ENCODE measurements at regions not wholly inside any gene's neighbourhood (a gene's known extent, or its start where the extent isn't known, plus 50 kb on each side); places are given as distances from the start of the nearest gene placed in this dataset.
"Not testable (repeated sequence)": the region's sequence is repeated elsewhere in the genome, so short reads cannot be mapped to it uniquely, and the experiment has no call there.

DNA sequence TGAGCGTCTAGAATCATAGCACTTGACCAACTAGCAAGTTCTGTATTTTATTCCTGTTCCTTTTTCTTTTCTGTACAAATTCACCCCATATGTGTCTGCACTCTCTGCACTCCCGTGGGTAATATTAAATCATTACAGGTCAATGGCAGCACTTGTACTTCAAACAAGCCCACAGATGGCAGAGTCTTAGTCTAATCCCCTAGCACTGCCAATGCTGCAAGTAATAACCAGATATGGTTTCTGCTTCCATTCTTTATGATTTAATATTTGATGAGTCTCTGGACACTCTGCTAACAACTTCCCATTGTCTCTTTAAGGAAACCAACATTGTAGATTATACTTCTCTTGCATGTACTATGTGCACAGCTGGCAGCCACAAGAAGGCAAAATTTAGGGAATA is 343.8 kb upstream of the CHD1 start:
- peak; percentile 96 for DNase-seq

DNA sequence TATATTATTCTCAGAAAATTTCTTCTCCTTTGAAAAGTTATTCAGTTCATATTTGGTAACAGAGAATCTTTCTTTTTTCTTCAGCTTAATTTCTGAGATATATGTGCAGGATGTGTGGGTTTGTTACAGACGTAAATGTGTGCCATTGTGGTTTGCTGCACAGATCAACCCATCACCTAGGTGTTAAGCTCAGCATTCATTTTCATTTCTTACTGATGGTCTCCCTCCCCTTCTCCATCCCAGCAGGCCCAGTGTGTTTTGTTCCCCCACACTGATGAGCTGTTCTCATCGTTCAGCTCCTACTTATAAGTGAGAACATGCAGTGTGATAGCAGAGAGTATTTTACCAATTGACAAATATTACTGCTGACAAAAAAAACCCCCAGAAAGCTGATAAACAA is 330.0 kb upstream of the CHD1 start:
- DNase-seq: no peak

DNA sequence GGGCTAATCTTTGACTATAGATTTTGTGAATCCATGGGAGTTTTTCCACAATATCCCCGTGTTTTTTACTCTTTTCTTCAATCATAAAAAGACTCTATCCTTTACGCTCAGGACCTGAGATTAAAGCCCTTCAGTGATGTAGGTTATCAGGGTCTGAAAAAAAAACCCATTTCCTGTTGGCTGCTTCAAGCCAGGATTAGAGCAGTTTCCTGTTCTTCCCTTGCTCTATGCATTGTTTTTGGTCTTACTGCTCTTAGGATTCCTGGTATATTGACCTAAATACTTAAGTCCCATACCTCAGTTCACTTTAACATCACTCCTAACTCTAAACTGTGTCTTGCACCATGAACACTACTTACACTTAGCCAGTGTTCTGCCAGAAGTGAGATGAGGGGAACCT is 319.3 kb upstream of the CHD1 start:
- peak; percentile 13 for DNase-seq

DNA sequence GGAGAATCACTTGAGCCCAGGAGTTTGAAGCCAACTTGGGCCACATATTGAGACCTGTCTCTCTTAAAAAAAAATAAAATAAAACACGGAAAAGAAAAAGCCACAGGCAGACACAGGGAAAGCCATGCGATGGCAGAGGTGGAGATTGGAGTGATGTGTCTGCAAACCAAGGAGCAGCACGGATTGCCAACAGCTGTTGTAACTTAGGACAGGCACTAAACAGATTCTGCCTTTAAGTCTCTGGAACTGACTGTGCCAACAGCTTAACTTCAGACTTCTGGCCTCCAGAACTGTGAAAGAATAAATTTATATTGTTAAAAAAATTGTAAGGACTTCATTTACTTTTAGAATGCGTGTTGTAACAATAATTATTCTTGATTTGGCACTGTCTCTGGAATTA is 318.5 kb upstream of the CHD1 start:
- no peak for DNase-seq

DNA sequence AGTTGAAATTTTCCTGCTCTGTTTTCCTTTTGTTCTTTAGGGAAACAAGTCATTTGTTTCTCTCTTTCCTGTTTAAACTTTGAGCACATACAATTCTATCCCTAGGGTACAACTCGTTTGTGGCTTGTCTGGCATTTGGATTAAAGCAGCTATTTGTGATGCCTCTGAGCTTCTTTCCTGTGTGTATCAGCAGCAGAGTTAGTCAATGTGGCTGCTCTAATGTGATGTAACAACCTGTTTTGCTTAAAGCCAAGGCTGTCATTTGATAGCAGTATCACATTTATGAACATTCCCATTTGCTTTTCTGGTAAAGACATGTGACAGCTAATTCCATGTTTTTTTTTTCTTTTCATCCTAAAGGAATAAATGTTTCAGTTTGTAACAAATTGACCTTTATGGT is 314.3 kb upstream of the CHD1 start:
- no peak for DNase-seq

DNA sequence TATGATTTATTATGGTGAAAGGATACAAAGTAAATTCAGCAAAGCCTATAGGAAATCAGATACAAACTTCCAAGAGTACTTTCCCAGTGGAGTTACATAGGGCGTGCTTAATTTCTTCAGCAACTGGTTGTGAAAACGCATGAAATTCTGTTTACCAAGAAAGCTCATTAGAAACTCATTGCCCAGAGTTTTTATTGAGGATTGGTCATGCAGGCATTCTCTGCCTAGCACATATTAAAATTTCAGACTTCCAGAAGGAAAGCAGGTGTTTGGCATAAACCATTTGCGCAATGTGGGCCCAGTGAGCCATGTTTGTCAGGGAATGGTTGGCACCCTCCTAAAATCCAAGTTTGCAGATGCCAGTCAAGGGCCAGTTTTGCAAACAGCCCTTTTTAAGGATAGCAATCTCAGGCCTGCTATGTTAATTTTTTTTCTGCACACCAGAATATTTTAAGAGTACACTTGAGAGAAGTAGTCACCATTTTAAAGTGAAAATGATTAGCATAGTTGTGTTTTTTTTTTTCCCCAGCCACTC is 311.1 kb upstream of the CHD1 start:
- no peak for DNase-seq

DNA sequence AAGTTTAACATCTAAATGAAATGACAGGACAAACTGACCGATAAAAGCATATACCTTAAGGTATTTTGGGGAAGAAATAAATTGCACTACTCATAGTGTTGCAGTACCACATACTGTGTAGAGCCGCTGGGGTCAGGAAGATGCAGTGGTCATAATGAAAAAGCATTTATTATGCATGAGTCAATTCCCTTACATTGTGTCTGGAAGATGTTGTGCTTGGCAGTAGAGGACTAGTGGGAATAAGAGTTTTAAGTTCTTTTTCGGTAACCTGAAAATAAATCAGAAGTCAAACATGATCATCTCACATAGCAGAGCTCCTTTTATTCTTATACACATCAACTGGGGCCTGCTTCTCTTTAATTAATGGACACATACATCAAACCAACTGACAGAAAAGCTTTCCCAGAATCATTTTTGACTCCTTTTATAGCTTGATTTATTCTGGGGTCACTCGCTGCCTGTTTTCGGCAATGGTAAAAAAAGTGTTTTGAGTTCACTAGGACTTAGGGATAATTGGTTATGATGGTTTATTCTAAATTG is 262.5 kb upstream of the CHD1 start:
- no peak for DNase-seq

DNA sequence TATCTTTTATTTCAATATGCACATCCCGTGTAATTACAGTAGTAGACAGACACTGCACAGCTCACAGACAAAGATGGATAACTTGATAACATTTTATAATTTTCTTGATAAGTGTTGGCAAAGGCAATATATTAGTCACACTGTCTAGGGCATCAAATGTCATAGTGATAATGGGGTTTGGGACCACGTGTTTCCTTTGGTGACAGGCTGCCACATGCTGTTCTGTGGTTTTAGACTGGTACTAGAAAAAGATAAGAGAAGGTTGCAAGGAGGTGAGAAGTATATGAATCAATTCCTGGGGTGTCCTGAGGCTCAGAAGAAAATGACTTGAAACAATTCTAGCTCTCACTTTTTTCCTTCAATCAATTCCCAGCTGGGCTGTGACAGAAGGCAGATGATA is 258.8 kb upstream of the CHD1 start:
- DNase-seq: no peak

DNA sequence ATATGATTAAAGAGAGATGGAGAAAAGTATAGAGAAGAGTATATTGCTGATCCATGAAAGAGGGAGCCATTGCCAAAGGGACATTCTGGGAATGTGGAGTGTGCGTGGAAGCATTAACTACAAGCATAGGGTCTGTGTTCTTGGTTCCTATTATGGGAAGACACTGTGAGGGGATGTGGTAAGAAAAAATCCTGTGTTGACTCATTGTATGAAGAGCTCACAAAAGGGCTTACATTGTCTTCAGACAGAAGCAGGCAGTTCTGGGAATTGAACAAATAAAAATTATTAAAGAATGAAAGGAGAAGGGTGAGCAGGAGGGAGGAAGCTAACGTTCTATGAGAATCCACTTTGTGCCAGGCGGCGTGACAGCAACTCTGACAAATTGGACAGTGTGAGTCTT is 250.4 kb upstream of the CHD1 start:
- no peak for DNase-seq

DNA sequence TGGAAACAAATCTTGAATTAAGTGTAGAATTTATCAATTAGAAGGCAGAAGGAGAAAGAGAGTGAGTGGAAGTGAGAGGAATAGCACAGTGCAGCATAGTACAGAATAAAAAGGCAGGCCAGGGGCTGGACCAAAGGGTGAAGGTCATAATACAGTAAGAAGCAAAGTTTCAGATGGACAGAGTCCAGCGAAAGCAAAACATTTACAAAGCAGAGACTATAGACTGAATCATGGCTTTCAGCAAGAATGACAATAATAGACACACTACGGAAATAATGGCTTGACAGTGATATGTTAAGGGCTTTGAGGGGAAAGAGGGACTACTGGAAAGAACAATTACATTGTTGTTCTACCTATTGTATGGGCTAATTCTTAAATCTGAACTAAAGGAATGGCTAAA is 249.0 kb upstream of the CHD1 start:
- no peak for DNase-seq

DNA sequence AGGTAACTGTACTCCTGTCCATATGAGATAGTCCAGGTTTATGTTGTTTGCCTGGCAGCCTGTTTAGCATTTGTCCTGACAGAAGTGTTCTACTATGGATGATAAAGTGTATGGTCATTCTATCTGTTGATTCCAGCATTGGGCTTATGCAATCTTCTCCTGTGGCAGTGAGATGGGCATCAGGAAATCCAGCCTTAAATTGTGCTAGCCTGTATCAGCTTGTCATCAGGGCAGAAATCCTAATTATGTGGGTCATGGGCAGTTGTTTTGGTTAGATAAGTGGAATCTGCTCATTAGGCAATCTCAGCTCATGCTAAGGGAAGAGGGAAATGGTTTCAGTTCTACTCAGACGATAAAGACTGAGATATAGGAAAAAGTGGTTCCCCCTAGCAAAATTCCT is 247.4 kb upstream of the CHD1 start:
- DNase-seq: no peak

DNA sequence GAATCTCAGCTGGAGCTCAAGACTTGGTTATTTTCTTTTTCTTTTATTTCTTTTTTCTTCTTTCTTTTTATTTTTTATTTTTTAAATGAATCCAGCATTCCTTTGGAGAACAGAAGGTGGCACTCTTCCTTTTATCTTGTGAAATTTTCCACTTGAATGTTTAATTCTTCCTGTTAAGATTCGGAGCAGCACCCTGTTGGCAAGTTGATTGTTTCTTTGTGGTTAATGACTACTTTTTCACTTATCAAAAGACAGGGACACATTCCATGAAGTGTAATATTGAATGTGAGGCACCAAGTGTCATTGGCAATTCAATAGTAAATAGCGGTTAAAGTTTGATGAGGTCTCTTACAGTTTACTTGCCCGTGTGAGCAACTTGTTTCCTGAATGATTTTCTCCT is 240.5 kb upstream of the CHD1 start:
- DNase-seq: peak; percentile 55

DNA sequence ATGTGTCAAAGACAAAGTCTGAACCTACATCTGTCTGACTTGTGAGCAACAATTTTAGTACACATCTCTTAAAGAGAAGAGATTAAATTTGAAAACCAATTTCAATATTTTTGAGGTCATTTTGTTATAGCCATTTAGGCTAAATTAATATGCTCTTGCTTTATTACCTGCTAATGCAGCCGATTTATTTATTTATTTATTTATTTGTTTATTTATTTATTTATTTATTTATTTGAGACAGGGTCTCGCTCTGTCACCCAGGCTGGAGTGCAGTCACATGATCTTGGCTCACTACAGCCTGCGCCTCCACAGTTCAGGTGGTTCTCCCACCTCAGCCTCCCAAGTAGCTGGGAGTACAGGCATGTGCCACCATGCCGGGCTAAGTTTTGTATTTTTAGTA is 232.7 kb upstream of the CHD1 start:
- not testable (repeated sequence) for DNase-seq

DNA sequence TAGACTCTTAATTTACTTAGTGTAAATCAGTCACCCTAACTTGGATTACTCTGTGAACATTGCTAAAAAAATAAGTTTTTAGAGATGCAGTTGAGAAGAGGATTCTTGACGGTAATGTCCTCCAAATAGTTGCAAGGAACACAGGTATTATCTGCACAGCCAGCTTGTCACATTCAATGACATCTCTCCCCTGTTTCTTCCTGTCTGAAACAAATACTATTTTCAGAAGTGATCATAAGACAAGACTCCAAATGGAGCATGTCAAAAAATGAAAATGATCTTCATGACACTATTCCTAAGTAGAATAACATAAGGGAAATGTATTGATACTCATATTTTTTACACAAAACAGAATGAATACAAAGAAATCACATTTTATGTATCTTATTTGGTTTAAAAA is 227.9 kb upstream of the CHD1 start:
- DNase-seq: no peak

DNA sequence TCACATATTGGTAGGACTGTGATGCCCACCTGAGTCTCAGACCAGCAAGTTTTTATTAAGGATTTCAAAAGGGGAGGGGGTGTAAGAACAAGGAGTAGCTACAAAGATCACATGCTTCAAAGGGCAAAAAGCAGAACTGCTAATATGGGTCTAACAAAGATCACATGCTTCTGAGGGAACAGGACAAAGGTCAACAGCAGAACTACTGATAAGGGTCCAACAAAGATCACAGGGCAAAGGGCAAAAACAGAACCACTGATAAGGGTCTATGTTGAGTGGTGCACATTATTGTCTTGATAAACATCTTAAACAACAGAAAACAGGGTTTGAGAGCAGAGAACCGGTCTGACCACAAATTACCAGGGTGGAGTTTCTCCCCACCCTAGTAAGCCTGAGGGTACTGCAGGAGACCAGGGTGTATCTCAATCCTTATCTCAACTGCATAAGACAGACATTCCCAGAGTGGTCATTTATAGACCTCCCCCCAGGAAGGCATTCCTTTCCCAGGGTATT is 214.5 kb upstream of the CHD1 start:
- not testable (repeated sequence) for DNase-seq

DNA sequence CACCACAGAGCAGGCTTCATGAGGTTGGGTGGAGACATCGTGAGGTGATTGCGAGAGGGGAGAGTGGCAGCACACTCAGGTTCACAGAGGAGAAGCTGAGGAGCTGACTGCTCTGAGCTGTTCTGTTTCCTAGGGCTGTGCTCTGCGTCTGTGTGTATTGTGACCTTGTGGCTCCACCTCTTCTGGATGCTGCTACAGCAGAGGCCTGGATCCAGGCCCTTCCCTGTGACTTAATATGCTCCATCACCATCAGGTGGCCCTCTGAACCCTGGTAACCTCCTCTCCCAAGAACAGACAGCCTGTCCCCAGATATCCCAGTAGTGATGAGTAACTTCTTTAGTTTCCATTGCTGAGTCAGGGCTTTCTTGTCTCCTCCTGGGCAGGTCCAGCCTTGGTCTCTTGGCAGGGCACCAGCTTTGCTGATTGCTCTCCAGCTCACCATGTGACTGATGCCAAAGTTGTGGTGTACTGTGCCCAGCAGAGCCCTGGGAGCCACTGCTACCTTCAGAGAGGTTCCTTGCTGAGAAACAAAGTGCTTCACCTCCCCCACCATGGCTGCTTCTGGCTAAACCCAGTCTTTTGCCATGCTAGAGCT is 212.8 kb upstream of the CHD1 start:
- DNase-seq: no peak

DNA sequence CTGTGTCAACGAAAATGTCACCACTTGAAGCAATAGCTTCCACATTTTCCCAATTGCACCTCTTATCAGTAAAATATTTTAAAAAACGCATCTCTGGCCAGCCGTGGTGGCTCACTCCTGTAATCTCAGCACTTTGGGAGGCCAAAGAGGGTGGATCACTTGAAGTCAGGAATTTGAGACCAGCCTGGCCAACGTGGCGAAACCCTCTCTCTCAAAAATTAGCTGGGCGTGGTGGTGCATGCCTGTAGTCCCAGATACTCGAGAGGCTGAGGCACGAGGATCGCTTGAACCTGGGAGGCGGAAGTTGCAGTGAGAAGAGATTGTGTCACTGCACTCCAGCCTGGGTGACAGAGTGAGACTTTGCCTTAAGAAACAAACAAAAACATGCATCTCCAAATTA is 210.1 kb upstream of the CHD1 start:
- no peak for DNase-seq

DNA sequence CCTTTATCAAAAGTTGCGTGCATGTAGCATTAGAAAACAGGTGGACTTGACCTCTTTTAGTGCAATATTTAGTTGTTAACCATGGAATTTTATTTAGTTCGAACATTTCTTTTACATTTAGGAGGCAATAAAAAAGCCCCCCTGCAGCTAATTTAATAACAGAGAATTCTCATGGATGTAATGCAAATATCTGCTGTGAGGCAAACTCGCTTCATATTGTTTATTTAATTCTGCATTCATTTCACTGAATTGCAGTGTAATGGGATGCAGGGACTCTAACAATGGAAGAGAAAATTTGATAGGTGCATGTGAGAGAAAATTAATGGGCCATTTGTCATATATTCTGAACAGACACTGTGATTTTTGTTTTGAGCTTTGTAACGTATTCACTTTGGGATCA is 205.1 kb upstream of the CHD1 start:
- peak; percentile 87 for DNase-seq

DNA sequence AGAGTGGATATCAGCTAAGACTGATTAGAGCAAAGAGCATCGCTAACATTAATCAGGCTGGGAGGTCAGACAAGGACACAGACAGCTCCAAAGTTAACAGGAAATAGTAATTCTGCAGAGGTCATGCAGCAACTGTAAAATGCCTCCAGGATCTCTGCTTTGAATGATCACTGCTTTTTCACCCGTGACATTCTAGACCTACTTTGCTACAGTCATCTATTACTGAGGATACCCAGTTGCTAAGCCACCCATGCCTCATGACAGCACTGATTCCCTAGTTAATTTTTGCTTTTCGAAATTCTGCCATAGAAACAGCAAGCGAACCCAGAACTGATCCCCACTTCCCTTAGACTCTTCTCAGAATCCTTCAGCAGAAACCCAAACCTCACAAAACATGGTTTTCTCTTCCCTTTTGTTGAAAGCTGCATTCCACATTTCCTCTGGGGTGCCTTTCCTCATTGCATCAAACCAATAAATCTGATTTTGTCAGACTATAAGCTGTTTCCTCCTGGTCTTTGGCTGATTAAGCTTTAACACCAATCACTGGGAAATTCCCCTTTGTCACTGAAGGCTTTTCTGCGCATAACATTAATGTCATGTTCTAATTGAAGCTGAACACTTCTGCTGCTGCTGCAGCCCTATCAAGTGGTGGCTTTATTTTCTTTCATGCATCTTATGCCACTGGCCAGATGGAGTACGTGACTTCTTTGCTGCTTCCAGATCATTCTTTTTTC is 201.1 kb upstream of the CHD1 start:
- peak; percentile 25 for DNase-seq

DNA sequence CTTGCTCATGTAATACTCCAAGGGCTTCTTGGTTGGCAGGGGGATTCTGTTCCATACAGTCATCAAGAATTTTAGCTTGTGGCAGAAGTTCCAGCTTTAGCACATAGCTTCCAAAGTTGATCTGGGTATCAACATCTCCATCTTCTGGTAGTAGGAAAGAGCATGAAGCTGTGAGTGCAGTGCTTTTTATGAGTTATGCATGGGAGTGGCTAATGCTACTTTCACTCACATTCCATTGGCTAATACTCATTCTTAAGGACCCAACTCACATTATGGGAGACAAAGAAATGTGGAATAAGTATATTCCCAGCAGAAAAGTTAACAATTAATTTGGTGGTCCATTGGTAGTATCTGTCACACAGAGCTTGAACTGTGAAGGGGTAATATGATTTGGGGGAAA is 194.2 kb upstream of the CHD1 start:
- DNase-seq: no peak

DNA sequence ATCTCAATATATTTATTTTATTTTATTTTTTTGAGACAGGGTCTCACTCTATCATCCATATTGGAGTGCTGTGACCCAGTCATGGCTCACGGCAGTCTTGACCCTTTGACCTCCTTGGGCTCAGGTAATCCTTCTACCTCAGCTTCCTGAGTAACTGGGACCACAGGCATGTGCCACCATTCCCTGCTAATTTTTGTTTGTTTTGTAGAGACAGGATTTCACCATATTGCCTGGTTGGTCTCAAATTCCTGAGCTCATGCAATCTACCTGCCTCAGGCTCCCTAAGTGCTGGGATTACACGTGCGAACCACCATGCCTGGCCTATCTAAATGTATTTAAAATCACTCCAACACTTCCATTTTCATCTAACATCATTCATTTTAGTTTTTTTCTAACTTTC is 190.5 kb upstream of the CHD1 start:
- DNase-seq: no peak

DNA sequence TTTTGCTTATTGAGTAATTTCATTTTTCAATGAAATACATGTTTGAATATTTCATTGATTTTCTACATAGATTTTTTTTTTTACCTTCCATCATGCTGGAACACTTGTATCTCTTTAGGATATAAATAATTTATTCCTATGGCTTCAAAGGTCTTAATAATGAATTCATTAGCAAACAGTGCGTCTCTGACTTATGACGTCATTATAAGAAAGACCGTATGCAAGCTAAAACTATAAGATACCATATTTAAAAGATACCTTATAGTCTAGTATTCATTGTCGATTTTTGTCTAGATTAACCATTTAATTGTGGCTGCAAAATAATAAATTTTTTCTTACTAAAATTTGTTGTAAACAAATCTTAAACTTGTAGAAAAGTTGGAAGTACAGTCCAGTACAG is 187.7 kb upstream of the CHD1 start:
- DNase-seq: no peak

DNA sequence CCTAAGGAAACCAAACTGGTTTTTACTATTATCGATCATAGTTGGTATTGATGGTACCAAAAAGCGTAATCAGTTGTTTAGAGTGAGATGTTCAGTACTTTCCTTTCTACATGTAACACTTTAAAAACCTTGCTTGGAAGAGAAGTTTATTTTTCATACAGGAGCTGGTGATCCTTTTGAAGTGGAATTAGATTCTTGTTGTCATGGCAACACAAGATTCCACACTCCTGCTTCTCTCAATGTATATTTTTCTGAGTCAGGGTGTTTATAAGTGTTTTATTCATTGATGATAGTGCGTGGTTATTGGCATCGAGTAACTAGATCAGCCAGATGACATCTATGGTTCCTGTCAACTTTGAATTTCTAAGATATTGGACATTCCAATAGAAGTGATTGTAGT is 181.1 kb upstream of the CHD1 start:
- DNase-seq: no peak

DNA sequence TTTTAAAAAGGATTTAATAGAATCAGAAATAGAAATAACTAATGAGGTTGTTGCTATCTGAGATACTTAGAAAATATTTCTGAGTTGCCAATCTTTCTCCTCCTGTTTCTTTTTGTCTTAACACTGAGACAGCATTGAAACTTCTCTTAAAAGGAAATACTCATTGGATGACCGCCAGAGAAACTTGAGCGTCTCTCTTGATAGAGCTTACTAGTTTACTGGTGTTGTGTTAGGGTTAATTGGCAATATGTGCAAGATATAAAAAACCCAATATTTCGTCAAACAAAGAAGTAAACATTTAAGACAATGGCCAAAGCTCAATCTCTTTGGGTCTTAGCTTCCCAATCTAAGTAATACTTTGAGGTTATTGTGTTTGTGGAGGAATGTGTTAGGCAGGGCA is 176.4 kb upstream of the CHD1 start:
- DNase-seq: peak; percentile 39

All from NCI-H69 (cell line).